HEK293T (cell line): ENCODE measurements at regions not wholly inside any gene's neighbourhood (a gene's known extent, or its start where the extent isn't known, plus 50 kb on each side); places are given as distances from the start of the nearest gene placed in this dataset.

Source experiments
- CTCF ChIA-PET: fragments of 350-600 bp; formaldehyde crosslinking; extraction: SDS; loops from one replicate; lab custom pipeline; 2021; ENCODE audit warnings: antibody characterized with exemption, inconsistent platforms; lab: Yijun Ruan, JAX
- POLR2A ChIA-PET: fragments of 350-600 bp; formaldehyde crosslinking; extraction: SDS; loops from one replicate; lab custom pipeline; 2020; ENCODE audit warnings: antibody characterized with exemption, inconsistent platforms; lab: Yijun Ruan, JAX
- DNase-seq: peaks from one replicate; pipeline ENCODE4 v3.0.0; 2012; ENCODE audit warnings: mixed read lengths; ENCODE audit errors: extremely low spot score
- ARNT ChIP-seq: fragments of 450-650 bp; IDR thresholded peaks from 2 replicates; pipeline ENCODE4 v1.6.1; 2017; ENCODE audit warnings: mild to moderate bottlenecking
- BHLHE40 ChIP-seq: fragments of 450-650 bp; IDR thresholded peaks from 2 replicates; pipeline ENCODE4 v1.6.1; 2016; ENCODE audit warnings: mild to moderate bottlenecking, moderate library complexity, borderline replicate concordance
- CTBP1 ChIP-seq: fragments of 450-650 bp; IDR thresholded peaks from 2 replicates; pipeline ENCODE4 v1.6.1; 2016; ENCODE audit warnings: borderline replicate concordance
- ELF4 ChIP-seq: fragments of 450-650 bp; IDR thresholded peaks from 2 replicates; pipeline ENCODE4 v1.6.1; 2017; ENCODE audit warnings: antibody characterized with exemption
- FOXA1 ChIP-seq: fragments of 450-650 bp; IDR thresholded peaks from 2 replicates; pipeline ENCODE4 v1.6.1; 2016; ENCODE audit warnings: mild to moderate bottlenecking
- FOXK2 ChIP-seq: fragments of 450-650 bp; IDR thresholded peaks from 2 replicates; pipeline ENCODE4 v1.6.1; 2016; ENCODE audit warnings: mild to moderate bottlenecking
- FOXM1 ChIP-seq: fragments of 450-650 bp; IDR thresholded peaks from 2 replicates; pipeline ENCODE4 v1.6.1; 2017; ENCODE audit warnings: mild to moderate bottlenecking, borderline replicate concordance
- HDGF ChIP-seq: fragments of 450-650 bp; IDR thresholded peaks from 2 replicates; pipeline ENCODE4 v1.6.1; 2017; ENCODE audit warnings: antibody characterized with exemption, borderline replicate concordance
- L3MBTL2 ChIP-seq: fragments of 450-650 bp; conservative IDR thresholded peaks from 2 replicates; pipeline ENCODE4 v1.6.1; 2016; ENCODE audit warnings: mild to moderate bottlenecking
- LEF1 ChIP-seq: fragments of 450-650 bp; IDR thresholded peaks from 2 replicates; pipeline ENCODE4 v1.6.1; 2017; ENCODE audit warnings: mild to moderate bottlenecking, borderline replicate concordance
- NFRKB ChIP-seq: fragments of 450-650 bp; IDR thresholded peaks from 2 replicates; pipeline ENCODE4 v1.6.1; 2016; ENCODE audit warnings: mild to moderate bottlenecking, moderate library complexity
- SP1 ChIP-seq: fragments of 450-650 bp; IDR thresholded peaks from 2 replicates; pipeline ENCODE4 v1.6.1; 2017
- SUZ12 ChIP-seq: fragments of 450-650 bp; IDR thresholded peaks from 2 replicates; pipeline ENCODE4 v1.6.1; 2016; ENCODE audit warnings: mild to moderate bottlenecking
- TARDBP ChIP-seq: fragments of 450-650 bp; IDR thresholded peaks from 2 replicates; pipeline ENCODE4 v1.6.1; 2016
- ZNF384 ChIP-seq: fragments of 450-650 bp; IDR thresholded peaks from 2 replicates; pipeline ENCODE4 v1.6.1; 2016
- TF ChIP-seq, protein P1 (sequence below): fragments of 450-650 bp; IDR thresholded peaks from 2 replicates; pipeline ENCODE4 v1.6.1; 2016

DNA sequence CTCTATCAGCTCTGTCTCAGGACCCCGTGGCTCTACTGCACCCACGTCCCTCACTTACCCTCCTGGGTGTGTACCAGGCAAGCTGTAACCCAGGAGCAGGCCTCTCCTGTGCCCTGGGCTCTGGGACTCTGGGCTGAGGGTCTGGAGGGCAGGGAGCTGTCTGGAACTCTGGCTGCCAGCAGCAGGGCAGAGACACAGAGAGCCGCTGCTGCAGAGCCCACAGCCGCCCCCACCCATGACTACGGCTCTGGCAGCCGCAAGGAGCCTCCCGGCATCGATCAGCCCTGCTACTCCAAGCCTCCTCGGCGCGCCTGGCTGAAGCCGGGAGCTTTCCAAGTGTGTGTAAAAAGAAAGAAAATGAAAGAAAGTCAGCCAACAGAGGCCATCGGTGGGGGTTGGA, 103.7 kb upstream of the ATP2B2 start:
- DNase-seq, result no peak
- CTCF ChIA-PET, result no interaction called here
- TF ChIP-seq FOXA1 (no peak), HDGF (no peak), ELF4 (no peak), LEF1 (no peak), CTBP1 (no peak), FOXM1 (no peak), BHLHE40 (no peak), SP1 (no peak), TARDBP (no peak), L3MBTL2 (no peak), SUZ12 (no peak), ZNF384 (no peak), NFRKB (no peak), ARNT (no peak), FOXK2 (no peak)
- TF ChIP-seq, protein P1, sequence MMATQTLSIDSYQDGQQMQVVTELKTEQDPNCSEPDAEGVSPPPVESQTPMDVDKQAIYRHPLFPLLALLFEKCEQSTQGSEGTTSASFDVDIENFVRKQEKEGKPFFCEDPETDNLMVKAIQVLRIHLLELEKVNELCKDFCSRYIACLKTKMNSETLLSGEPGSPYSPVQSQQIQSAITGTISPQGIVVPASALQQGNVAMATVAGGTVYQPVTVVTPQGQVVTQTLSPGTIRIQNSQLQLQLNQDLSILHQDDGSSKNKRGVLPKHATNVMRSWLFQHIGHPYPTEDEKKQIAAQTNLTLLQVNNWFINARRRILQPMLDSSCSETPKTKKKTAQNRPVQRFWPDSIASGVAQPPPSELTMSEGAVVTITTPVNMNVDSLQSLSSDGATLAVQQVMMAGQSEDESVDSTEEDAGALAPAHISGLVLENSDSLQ, result no peak
- POLR2A ChIA-PET, result no interaction called here

DNA sequence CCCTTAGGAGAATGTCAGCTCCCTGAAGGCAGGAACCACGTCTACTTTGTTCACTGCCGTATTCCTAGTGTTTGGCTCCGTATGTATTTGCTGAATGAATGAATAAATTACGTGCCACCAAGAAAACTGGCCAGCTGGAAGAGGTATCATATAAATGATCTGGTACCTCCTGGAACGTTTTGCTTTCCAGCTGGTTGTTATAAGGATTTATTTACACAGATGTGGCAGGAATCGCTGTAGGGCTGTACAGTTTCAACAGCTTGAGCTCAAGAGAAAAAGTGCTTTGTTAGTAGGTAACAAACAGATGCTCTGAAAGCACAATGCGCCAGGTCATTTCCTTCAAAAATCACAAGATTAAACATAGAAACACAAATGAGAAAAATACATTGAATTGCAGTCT, 108.8 kb upstream of the ATP2B2 start:
- CTCF ChIA-PET, result no interaction called here
- no peak for DNase-seq
- TF ChIP-seq, protein P1, result no peak
- no peak for TF ChIP-seq TARDBP
- no peak for TF ChIP-seq ARNT
- no peak for TF ChIP-seq NFRKB
- TF ChIP-seq HDGF, result no peak
- no peak for TF ChIP-seq FOXM1
- no peak for TF ChIP-seq ZNF384
- no peak for TF ChIP-seq SUZ12
- no peak for TF ChIP-seq FOXK2
- no peak for TF ChIP-seq CTBP1
- TF ChIP-seq ELF4, result no peak
- POLR2A ChIA-PET, result no interaction called here

DNA sequence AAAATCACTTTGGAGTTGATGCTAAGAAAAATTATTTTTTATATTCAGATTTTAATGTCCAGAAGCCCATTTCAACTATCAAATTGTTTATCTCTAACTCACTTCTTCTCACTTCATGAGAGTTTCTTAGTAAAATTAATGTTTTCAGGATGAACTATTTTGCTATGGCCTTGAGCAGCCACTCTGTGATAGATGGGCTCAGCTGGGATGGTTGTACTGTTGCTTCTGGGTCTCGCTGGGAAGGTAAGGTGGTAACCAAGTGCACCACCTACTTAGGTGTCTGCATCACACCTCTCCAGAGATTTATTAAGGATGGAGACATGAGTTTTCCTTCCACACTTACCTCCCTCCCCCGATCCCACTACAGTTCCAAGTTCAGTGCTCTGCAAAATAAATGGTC, 110.3 kb upstream of the ATP2B2 start:
- POLR2A ChIA-PET, result no interaction called here
- DNase-seq, result no peak
- TF ChIP-seq NFRKB (no peak), L3MBTL2 (no peak), ARNT (no peak), FOXK2 (no peak), FOXM1 (no peak), SP1 (no peak), BHLHE40 (no peak), LEF1 (no peak), TARDBP (no peak), SUZ12 (no peak), HDGF (no peak), CTBP1 (no peak), ELF4 (no peak), ZNF384 (no peak), FOXA1 (no peak)
- TF ChIP-seq, protein P1, result no peak
- CTCF ChIA-PET, result no interaction called here

DNA sequence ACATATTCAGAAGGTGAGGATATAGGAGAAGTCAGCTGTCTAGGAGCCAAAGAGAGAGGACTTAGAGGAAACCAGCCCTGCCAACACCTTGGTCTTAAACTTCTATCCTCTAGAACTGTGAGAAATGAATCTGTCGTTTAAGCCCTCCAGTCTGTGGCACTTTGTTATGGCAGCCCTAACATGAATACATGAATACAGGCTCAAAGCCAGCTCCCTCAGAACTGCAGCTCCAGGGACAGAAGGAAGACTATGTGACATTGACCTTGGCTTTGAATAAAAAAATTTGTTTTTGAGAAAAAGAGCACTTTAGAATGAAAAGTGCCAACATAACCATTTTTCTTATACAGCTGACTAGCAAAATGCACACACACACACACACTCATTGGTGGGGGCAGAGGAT, 110.9 kb upstream of the ATP2B2 start:
- DNase-seq, result no peak
- TF ChIP-seq FOXK2 (no peak), TARDBP (no peak), L3MBTL2 (no peak), ZNF384 (no peak), SP1 (no peak), BHLHE40 (no peak), FOXA1 (no peak), HDGF (no peak), SUZ12 (no peak), ELF4 (no peak), ARNT (no peak), CTBP1 (no peak), NFRKB (no peak), LEF1 (no peak), FOXM1 (no peak)
- TF ChIP-seq, protein P1, result no peak
- ChIA-PET POLR2A (no interaction called here), CTCF (no interaction called here)

DNA sequence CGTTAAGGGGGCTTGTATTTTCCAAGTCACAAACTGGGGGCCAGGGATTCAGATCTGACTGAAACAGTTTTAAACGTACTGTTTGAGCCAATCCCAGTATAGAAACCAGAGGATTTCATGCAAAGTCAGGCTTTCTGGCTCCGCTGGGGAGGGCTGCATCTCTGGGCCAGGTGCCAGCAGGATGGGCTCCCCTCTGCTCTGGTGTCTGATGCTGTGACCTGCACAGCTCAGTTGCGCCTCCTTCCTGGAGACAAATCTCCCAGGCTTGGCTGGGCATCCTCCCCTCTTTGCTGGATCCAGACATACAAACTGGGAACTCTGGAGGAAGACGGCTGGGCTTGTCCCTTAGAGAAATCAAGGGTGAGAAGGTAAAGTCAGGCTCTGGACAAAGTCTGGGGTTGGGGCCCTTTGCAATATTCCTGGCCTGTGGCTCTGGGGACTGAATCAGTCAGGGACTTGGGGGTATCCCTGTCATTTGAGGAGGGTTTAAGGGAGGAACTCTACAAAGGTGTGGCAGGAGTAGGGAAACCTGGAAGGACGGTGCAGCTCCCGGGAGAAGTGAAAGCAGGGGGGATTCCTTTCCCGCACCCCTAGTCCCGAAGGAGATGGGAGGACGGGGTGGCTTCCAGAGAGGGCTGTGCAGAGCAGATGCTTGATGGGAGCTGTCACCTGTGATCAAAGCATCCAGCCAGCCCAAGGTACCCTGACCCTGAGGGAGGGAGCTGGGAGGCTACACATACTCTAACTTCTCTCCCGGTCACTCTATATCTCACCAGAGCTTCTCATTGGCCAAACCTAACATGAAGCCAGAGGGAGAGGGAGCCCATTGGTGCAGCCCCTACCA, 114.8 kb upstream of the ATP2B2 start:
- POLR2A ChIA-PET, result no interaction called here
- no peak for TF ChIP-seq FOXA1
- TF ChIP-seq SP1, result no peak
- TF ChIP-seq, protein P1, result no peak
- TF ChIP-seq L3MBTL2, result no peak
- no peak for TF ChIP-seq ARNT
- no peak for DNase-seq
- CTCF ChIA-PET, result no interaction called here
